GM13976 (cell line): ENCODE measurements at regions not wholly inside any gene's neighbourhood (a gene's known extent, or its start where the extent isn't known, plus 50 kb on each side); places are given as distances from the start of the nearest gene placed in this dataset.

Source experiments
- DNase-seq: peaks from one replicate; pipeline ENCODE4 v3.0.0; 2012; ENCODE audit warnings: low spot score
- CTCF ChIP-seq: IDR thresholded peaks from 2 replicates; pipeline ENCODE4 v1.5.1; 2012; ENCODE audit warnings: borderline replicate concordance, mild to moderate bottlenecking; ENCODE audit not compliant: insufficient read depth; ENCODE audit errors: extremely low read depth, missing control alignments, control extremely low read depth
- in situ Hi-C: fragments of 300-500 bp; cut with MboI; formaldehyde crosslinking; loops from one replicate; pipeline ENCODE4 v1.12.0; 2022; ENCODE audit warnings: low sequenced_read_pairs, mixed read lengths, inconsistent platforms; ENCODE audit not compliant: unreplicated experiment

GRCh38 chr9:89788434-89788833, 183.6 kb downstream of the GADD45G start:
- no peak for DNase-seq
- in situ Hi-C loops: no loop called here
- no peak for TF ChIP-seq CTCF

GRCh38 chr9:89789922-89790510, 185.2 kb downstream of the GADD45G start:
- in situ Hi-C loops: no loop called here
- no peak for TF ChIP-seq CTCF
- DNase-seq: no peak

GRCh38 chr9:89790542-89791109, 185.8 kb downstream of the GADD45G start:
- TF ChIP-seq CTCF: no peak
- no peak for DNase-seq
- in situ Hi-C loops: no loop called here

GRCh38 chr9:89791754-89792153, 186.9 kb downstream of the GADD45G start:
- in situ Hi-C loops: no loop called here
- no peak for TF ChIP-seq CTCF
- DNase-seq: no peak

- no peak for DNase-seq
- in situ Hi-C loops: no loop called here
- TF ChIP-seq CTCF: no peak
Observed at GRCh38 chr9:89792189-89793123, 187.6 kb downstream of the GADD45G start.

GRCh38 chr9:89793124-89793495, 188.3 kb downstream of the GADD45G start:
- no peak for DNase-seq
- in situ Hi-C loops: no loop called here
- TF ChIP-seq CTCF: no peak
